Activated naive CD8-positive, alpha-beta T cell treated with anti-CD3 and anti-CD28 coated beads, Interleukin-2, amount 10 ng/mL, durations not matched to agents 7 days and 5 days (primary cell): ENCODE measurements at regions not wholly inside any gene's neighbourhood (a gene's known extent, or its start where the extent isn't known, plus 50 kb on each side); places are given as distances from the start of the nearest gene placed in this dataset.

Experiments
- ATAC-seq: fragments of 150-1000 bp; cut with Tn5 transposase; one replicate; pipeline ENCODE4 v1.10.0; 2021; ENCODE audit warnings: low read depth, moderate library complexity
- POLR2A ChIA-PET: fragments of 350-600 bp; sonication (Branson Sonifier 250); formaldehyde crosslinking; loops from one replicate; lab custom pipeline; 2021; ENCODE audit warnings: antibody characterized with exemption; lab: Charles Lee
- DNase-seq: peaks from one replicate; pipeline ENCODE4 v3.0.0; 2021
- H3K27ac Mint-ChIP-seq: one replicate; pipeline ENCODE4 v1.8.0; 2022; ENCODE audit warnings: mild to moderate bottlenecking, mixed read lengths
- H3K27me3 Mint-ChIP-seq: one replicate; pipeline ENCODE4 v1.8.0; 2022; ENCODE audit warnings: mild to moderate bottlenecking, moderate library complexity, mixed read lengths
- H3K36me3 Mint-ChIP-seq: one replicate; pipeline ENCODE4 v1.8.0; 2021; ENCODE audit warnings: mild to moderate bottlenecking, mixed read lengths
- H3K4me1 Mint-ChIP-seq: one replicate; pipeline ENCODE4 v1.8.0; 2021; ENCODE audit warnings: mixed read lengths
- H3K4me3 Mint-ChIP-seq: one replicate; pipeline ENCODE4 v1.8.0; 2022; ENCODE audit warnings: mild to moderate bottlenecking, moderate library complexity, mixed read lengths
- H3K9me3 Mint-ChIP-seq: one replicate; pipeline ENCODE4 v1.8.0; 2021; ENCODE audit warnings: mixed read lengths

GRCh38 chr17:83152745-83153611 is 73.6 kb downstream of the METRNL start:
- peaks cover 8% of the 10 kb centered on the region for H3K4me1 Mint-ChIP-seq
- H3K27me3 Mint-ChIP-seq: peaks cover 8% of the 10 kb centered on the region
- no peak overlapping the region for H3K27ac Mint-ChIP-seq
- ATAC-seq (no peak), DNase-seq (no peak)
- POLR2A ChIA-PET: no interaction called here
- no peaks in the 10 kb centered on the region for H3K9me3 Mint-ChIP-seq
- no peaks in the 10 kb centered on the region for H3K36me3 Mint-ChIP-seq
- no peak overlapping the region for H3K4me3 Mint-ChIP-seq

- POLR2A ChIA-PET: no interaction called here
- Mint-ChIP-seq H3K36me3 (no peaks in the 10 kb centered on the region), H3K9me3 (no peaks in the 10 kb centered on the region), H3K4me1 (peaks cover 4% of the 10 kb centered on the region), H3K4me3 (no peak overlapping the region), H3K27ac (no peak overlapping the region), H3K27me3 (peaks cover 15% of the 10 kb centered on the region)
- DNase-seq (no peak), ATAC-seq (no peak)
These were observed 74.4 kb downstream of the METRNL start for GRCh38 chr17:83153681-83154310.

GRCh38 chr17:83154311-83155127 is 75.1 kb downstream of the METRNL start:
- Mint-ChIP-seq H3K36me3 (no peaks in the 10 kb centered on the region), H3K4me1 (peaks cover 4% of the 10 kb centered on the region), H3K4me3 (no peak overlapping the region), H3K9me3 (no peaks in the 10 kb centered on the region), H3K27ac (no peak overlapping the region), H3K27me3 (peaks cover 18% of the 10 kb centered on the region)
- POLR2A ChIA-PET: no interaction called here
- ATAC-seq (no peak), DNase-seq (no peak)

GRCh38 chr17:83155128-83156121 is 76.0 kb downstream of the METRNL start:
- ATAC-seq (no peak), DNase-seq (no peak)
- Mint-ChIP-seq H3K4me3 (no peak overlapping the region), H3K36me3 (no peaks in the 10 kb centered on the region), H3K4me1 (peaks cover 4% of the 10 kb centered on the region), H3K27ac (no peak overlapping the region), H3K27me3 (peaks cover 27% of the 10 kb centered on the region), H3K9me3 (no peaks in the 10 kb centered on the region)
- POLR2A ChIA-PET: no interaction called here

- Mint-ChIP-seq H3K27me3 (peaks cover 24% of the 10 kb centered on the region), H3K36me3 (no peaks in the 10 kb centered on the region), H3K4me1 (peaks cover 4% of the 10 kb centered on the region), H3K9me3 (no peaks in the 10 kb centered on the region), H3K4me3 (no peak overlapping the region), H3K27ac (no peak overlapping the region)
- DNase-seq (no peak), ATAC-seq (no peak)
- POLR2A ChIA-PET: no interaction called here
These were observed 77.0 kb downstream of the METRNL start for GRCh38 chr17:83156408-83156807.

- Mint-ChIP-seq H3K36me3 (no peaks in the 10 kb centered on the region), H3K4me3 (no peak overlapping the region), H3K9me3 (no peaks in the 10 kb centered on the region), H3K27ac (no peak overlapping the region), H3K27me3 (peaks cover 33% of the 10 kb centered on the region), H3K4me1 (peaks cover 4% of the 10 kb centered on the region)
- POLR2A ChIA-PET: no interaction called here
- ATAC-seq (no peak), DNase-seq (no peak)
These were observed 80.0 kb downstream of the METRNL start for GRCh38 chr17:83159204-83160049.

- POLR2A ChIA-PET: no interaction called here
- H3K4me1 Mint-ChIP-seq: peaks cover under 1% of the 10 kb centered on the region
- no peak for DNase-seq
- no peaks in the 10 kb centered on the region for H3K36me3 Mint-ChIP-seq
- no peaks in the 10 kb centered on the region for H3K9me3 Mint-ChIP-seq
- H3K4me3 Mint-ChIP-seq: no peak overlapping the region
- no peak for ATAC-seq
- H3K27ac Mint-ChIP-seq: no peak overlapping the region
- peaks cover 44% of the 10 kb centered on the region for H3K27me3 Mint-ChIP-seq
These were observed 81.3 kb downstream of the METRNL start for GRCh38 chr17:83160443-83161297.

- no peak overlapping the region for H3K27ac Mint-ChIP-seq
- H3K4me1 Mint-ChIP-seq: no peaks in the 10 kb centered on the region
- H3K27me3 Mint-ChIP-seq: peaks cover 50% of the 10 kb centered on the region
- no peaks in the 10 kb centered on the region for H3K36me3 Mint-ChIP-seq
- no peak overlapping the region for H3K4me3 Mint-ChIP-seq
- POLR2A ChIA-PET: no interaction called here
- H3K9me3 Mint-ChIP-seq: no peaks in the 10 kb centered on the region
- ATAC-seq (no peak), DNase-seq (no peak)
These were observed 82.1 kb downstream of the METRNL start for GRCh38 chr17:83161298-83162034.

- no peaks in the 10 kb centered on the region for H3K4me1 Mint-ChIP-seq
- peaks cover 2% of the 10 kb centered on the region for H3K9me3 Mint-ChIP-seq
- no peak for ATAC-seq
- no peaks in the 10 kb centered on the region for H3K36me3 Mint-ChIP-seq
- no peak overlapping the region for H3K4me3 Mint-ChIP-seq
- no peak overlapping the region for H3K27ac Mint-ChIP-seq
- peaks cover 57% of the 10 kb centered on the region for H3K27me3 Mint-ChIP-seq
- no peak for DNase-seq
- POLR2A ChIA-PET: no interaction called here
These were observed 82.8 kb downstream of the METRNL start for GRCh38 chr17:83162035-83162745.

GRCh38 chr17:83164490-83164889 is 85.1 kb downstream of the METRNL start:
- H3K9me3 Mint-ChIP-seq: peaks cover 5% of the 10 kb centered on the region
- H3K36me3 Mint-ChIP-seq: no peaks in the 10 kb centered on the region
- peaks cover 57% of the 10 kb centered on the region for H3K27me3 Mint-ChIP-seq
- no peaks in the 10 kb centered on the region for H3K4me1 Mint-ChIP-seq
- DNase-seq (no peak), ATAC-seq (no peak)
- no peak overlapping the region for H3K27ac Mint-ChIP-seq
- H3K4me3 Mint-ChIP-seq: no peak overlapping the region
- POLR2A ChIA-PET: no interaction called here
